Left lung (tissue), 4 donors: ENCODE measurements at regions not wholly inside any gene's neighbourhood (a gene's known extent, or its start where the extent isn't known, plus 50 kb on each side); places are given as distances from the start of the nearest gene placed in this dataset.
"Not testable (repeated sequence)": the region's sequence is repeated elsewhere in the genome, so short reads cannot be mapped to it uniquely, and the experiment has no call there.

Experiments used
- ATAC-seq: fragments of 200-7000 bp; cut with Tn5 transposase; one replicate; pipeline ENCODE4 v1.9.1; 2020; ENCODE audit warnings: moderate library complexity
- DNase-seq, 4 donors: peaks; one replicate each; pipeline ENCODE4 v3.0.0-alpha.2; 2013 to 2020
- H3K27ac ChIP-seq, 2 donors: fragments of 200-600 bp; sonication (generic) in 1 of 2; one replicate each; pipeline versions ENCODE4 v1.5.0 to v1.8.0; 2020 to 2021
- H3K27me3 ChIP-seq, 2 donors: fragments of 200-600 bp; sonication (generic) in 1 of 2; one replicate each; pipeline versions ENCODE4 v1.5.0 to v1.8.0; 2020 to 2021
- H3K36me3 ChIP-seq, 2 donors: fragments of 200-600 bp; sonication (generic) in 1 of 2; one replicate each; pipeline versions ENCODE4 v1.5.0 to v1.8.0; 2020 to 2021
- H3K4me1 ChIP-seq, 2 donors: fragments of 200-600 bp; one replicate each; pipeline ENCODE4 v1.8.0; 2021
- H3K4me3 ChIP-seq, 2 donors: fragments of 200-600 bp; sonication (generic) in 1 of 2; one replicate each; pipeline versions ENCODE4 v1.5.0 to v1.8.0; 2020 to 2021; ENCODE audit warnings: mild to moderate bottlenecking in 1 of 2
- H3K9me3 ChIP-seq, 2 donors: fragments of 200-600 bp; sonication (generic) in 1 of 2; one replicate each; pipeline versions ENCODE4 v1.5.0 to v1.8.0; 2020 to 2021
- intact Hi-C, 2 donors: fragments of 100-400 bp; cut with DNase I; formaldehyde crosslinking; loops; one replicate each; pipeline versions ENCODE4 v1.11.2 to v1.14.2; 2022
- TF ChIP-seq, protein P1 (sequence below), 2 donors: fragments of 200-600 bp; sonication (generic) in 1 of 2; IDR thresholded peaks; one replicate each; pipeline versions ENCODE4 v1.5.0 to v1.8.0; 2021; ENCODE audit warnings: antibody characterized with exemption in 2 of 2
- donor health status: DM: no; HTN: yes; CAD: no.
- donor health status: DM: no; HTN: no; CAD: no.

- H3K4me3 ChIP-seq = no peak overlapping the region
- no peaks in the 10 kb centered on the region for H3K9me3 ChIP-seq
- H3K36me3 ChIP-seq = no peaks in the 10 kb centered on the region
- ATAC-seq (no peak), DNase-seq (no peak)
- H3K27me3 ChIP-seq = no peaks in the 10 kb centered on the region
- H3K4me1 ChIP-seq = no peaks in the 10 kb centered on the region
- intact Hi-C loops = no loop called here
- H3K27ac ChIP-seq = no peak overlapping the region
- TF ChIP-seq, protein P1, sequence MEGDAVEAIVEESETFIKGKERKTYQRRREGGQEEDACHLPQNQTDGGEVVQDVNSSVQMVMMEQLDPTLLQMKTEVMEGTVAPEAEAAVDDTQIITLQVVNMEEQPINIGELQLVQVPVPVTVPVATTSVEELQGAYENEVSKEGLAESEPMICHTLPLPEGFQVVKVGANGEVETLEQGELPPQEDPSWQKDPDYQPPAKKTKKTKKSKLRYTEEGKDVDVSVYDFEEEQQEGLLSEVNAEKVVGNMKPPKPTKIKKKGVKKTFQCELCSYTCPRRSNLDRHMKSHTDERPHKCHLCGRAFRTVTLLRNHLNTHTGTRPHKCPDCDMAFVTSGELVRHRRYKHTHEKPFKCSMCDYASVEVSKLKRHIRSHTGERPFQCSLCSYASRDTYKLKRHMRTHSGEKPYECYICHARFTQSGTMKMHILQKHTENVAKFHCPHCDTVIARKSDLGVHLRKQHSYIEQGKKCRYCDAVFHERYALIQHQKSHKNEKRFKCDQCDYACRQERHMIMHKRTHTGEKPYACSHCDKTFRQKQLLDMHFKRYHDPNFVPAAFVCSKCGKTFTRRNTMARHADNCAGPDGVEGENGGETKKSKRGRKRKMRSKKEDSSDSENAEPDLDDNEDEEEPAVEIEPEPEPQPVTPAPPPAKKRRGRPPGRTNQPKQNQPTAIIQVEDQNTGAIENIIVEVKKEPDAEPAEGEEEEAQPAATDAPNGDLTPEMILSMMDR (IDR thresholded peaks at IDR 0.05) = no peak
These were observed 1112.4 kb downstream of the STIM2 start for GRCh38 chr4:27973056-27973455.

- H3K9me3 ChIP-seq = peaks cover 0 to 3% of the 10 kb centered on the region in 2 donors
- ATAC-seq (peak; percentile 78), DNase-seq (no peak)
- no peaks in the 10 kb centered on the region for H3K27me3 ChIP-seq
- no peak overlapping the region for H3K27ac ChIP-seq
- no peaks in the 10 kb centered on the region for H3K36me3 ChIP-seq
- TF ChIP-seq, protein P1 (IDR thresholded peaks at IDR 0.05) = no peak
- intact Hi-C loops = no loop called here
- no peaks in the 10 kb centered on the region for H3K4me1 ChIP-seq
- H3K4me3 ChIP-seq = no peak overlapping the region
These were observed 1113.1 kb downstream of the STIM2 start for GRCh38 chr4:27973700-27974099.

DNA sequence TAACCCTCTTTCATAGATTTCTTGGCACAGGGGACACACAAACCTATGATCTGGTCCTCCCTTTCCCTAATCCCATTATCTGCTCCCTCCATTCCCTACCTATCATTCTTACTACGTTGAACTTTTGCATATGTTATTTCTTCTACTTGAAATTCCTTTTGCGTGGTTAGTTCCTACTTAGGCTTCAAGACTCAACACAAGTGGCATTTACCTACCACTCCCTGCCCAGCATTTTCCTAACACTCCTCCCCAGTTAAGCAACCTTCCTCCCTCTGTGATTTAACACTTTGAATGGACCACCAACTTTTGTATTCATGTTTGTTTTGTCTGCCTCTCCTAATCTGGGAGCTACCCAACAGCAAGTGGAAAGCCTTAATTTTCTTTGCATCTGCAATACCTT, 1113.7 kb downstream of the STIM2 start:
- TF ChIP-seq, protein P1 (IDR thresholded peaks at IDR 0.05) = no peak
- intact Hi-C loops = no loop called here

DNA sequence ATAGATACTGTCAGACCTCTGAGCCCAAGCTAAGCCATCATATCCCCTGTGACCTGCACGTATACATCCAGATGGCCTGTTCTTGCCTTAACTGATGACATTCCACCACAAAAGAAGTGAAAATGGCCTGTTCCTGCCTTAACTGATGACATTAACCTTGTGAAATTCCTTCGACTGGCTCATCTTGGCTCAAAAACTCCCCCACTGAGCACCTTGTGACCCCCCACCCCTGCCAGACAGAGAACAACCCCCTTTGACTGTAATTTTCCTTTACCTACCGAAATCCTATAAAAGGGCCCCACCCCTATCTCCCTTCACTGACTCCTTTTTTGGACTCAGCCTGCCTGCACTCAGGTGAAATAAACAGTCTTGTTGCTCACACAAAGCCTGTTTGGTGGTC, 1114.2 kb downstream of the STIM2 start:
- intact Hi-C loops, ATAC-seq: not testable (repeated sequence)

More for the DNA sequence above, 1113.7 kb downstream of the STIM2 start:
- H3K4me3 ChIP-seq = no peak overlapping the region
- H3K9me3 ChIP-seq = peaks cover 0 to 5% of the 10 kb centered on the region in 2 donors
- H3K36me3 ChIP-seq = no peaks in the 10 kb centered on the region
- H3K4me1 ChIP-seq = no peaks in the 10 kb centered on the region
- no peaks in the 10 kb centered on the region for H3K27me3 ChIP-seq
- H3K27ac ChIP-seq = no peak overlapping the region
- DNase-seq (no peak), ATAC-seq (peak; percentile 93)

DNA sequence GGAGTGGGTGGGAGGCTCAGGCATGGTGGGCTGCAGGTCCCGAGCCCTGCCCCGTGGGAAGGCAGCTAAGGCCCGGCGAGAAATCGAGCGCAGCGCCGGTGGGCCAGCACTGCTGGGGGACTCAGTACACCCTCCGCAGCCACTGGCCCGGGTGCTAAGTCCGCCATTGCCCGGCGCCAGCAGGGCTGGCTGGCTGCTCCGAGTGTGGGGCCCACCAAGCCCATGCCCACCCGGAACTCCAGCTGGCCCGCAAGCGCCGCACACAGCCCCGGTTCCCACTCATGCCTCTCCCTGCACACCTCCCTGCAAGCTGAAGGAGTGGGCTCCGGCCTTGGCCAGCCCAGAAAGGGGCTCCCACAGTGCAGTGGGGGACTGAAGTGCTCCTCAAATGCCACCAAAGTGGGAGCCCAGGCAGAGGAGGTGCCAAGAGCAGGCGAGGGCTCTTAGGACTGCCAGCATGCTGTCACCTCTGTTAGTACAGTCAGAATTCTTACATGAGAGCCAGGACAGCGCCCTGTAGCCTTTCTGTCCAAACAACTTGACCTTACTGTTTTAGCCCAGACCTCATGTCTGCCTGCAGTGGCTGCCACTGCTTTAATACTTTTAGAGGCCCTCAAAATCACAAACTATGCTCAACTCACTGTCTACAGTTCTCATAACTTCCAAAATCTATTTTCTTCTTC, 1117.9 kb downstream of the STIM2 start:
- ATAC-seq = peak; percentile 69
- H3K9me3 ChIP-seq, H3K27ac ChIP-seq, DNase-seq, H3K4me3 ChIP-seq, H3K27me3 ChIP-seq, intact Hi-C loops, H3K4me1 ChIP-seq, H3K36me3 ChIP-seq: not testable (repeated sequence)

More for the DNA sequence above, 1114.2 kb downstream of the STIM2 start:
- not testable (repeated sequence) for H3K27me3 ChIP-seq, H3K36me3 ChIP-seq, H3K27ac ChIP-seq, H3K9me3 ChIP-seq, H3K4me1 ChIP-seq, DNase-seq, H3K4me3 ChIP-seq

- TF ChIP-seq, protein P1 (IDR thresholded peaks at IDR 0.05) = no peak
- no peak for ATAC-seq
- H3K9me3 ChIP-seq = no peaks in the 10 kb centered on the region
- DNase-seq = no peak
- H3K4me1 ChIP-seq = no peaks in the 10 kb centered on the region
- H3K27me3 ChIP-seq = no peaks in the 10 kb centered on the region
- H3K36me3 ChIP-seq = no peaks in the 10 kb centered on the region
- intact Hi-C loops = no loop called here
- no peak overlapping the region for H3K27ac ChIP-seq
- no peak overlapping the region for H3K4me3 ChIP-seq
These were observed 1124.9 kb downstream of the STIM2 start for GRCh38 chr4:27985522-27985921.
